ENCODE measurements at regions not wholly inside any gene's neighbourhood (a gene's known extent, or its start where the extent isn't known, plus 50 kb on each side); places are given as distances from the start of the nearest gene placed in this dataset.

DNA sequence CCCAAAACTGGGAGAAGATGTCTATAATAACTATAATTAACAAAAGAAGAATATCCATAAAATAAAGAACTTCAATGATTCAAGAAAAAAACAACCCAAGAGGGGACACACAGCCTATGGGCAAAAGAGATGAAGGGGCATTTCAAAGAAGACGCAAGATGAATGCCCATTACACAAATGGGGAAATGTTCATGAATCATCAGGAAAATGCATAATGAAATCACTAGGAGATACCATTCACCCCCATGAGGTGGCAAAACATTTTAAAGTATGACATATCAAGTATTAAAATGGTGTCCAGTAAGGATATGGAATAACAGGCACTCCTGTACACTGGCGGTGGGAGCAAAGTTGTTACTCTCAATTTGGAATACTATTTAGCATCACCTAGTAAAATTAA, 183.3 kb downstream of the TXNL1 start:
- H3K36me3 ChIP-seq (ENCODE audit: control insufficient read depth, insufficient read depth, low read length), result no peaks in the 10 kb centered on the region
- ChIA-PET POLR2A (ENCODE audit: unreplicated experiment) (no interaction called here), CTCF (no interaction called here)
- H3K18ac ChIP-seq (ENCODE audit: low read depth, low read length), result no peak overlapping the region
- H3K56ac ChIP-seq (ENCODE audit: extremely low read depth, insufficient read depth, low read length), result no peak overlapping the region
- no peak overlapping the region for H3K4me2 ChIP-seq (ENCODE audit: low read depth, low read length)
- no peak overlapping the region for H2BK20ac ChIP-seq (ENCODE audit: low read depth, low read length)
- no peaks in the 10 kb centered on the region for H3K4me1 ChIP-seq (ENCODE audit: control insufficient read depth, insufficient read depth, low read length)
- no peak overlapping the region for H3K4ac ChIP-seq (ENCODE audit: low read depth, low read length)
- no peak overlapping the region for H4K91ac ChIP-seq (ENCODE audit: insufficient read depth, low read depth, low read length)
- H2AK9ac ChIP-seq (replicated peaks; ENCODE audit: low read depth, low read length, poor library complexity), result no peak overlapping the region
- intact Hi-C loops (cut with micrococcal nuclease) (no loop called here), in situ Hi-C loops (cut with MboI; ENCODE audit: low sequenced_read_pairs) (no loop called here), dilution Hi-C loops (cut with HindIII; ENCODE audit: low sequenced_read_pairs, unreplicated experiment) (no loop called here)
- H2BK15ac ChIP-seq (ENCODE audit: low read depth, low read length), result no peak overlapping the region
- H2AK5ac ChIP-seq (ENCODE audit: low read depth, low read length), result no peak overlapping the region
- H2BK120ac ChIP-seq (ENCODE audit: low read depth, low read length), result no peak overlapping the region
- WGBS, 2 experiments (ENCODE audit: extremely low coverage in 2 of 2, insufficient read length in 1 of 2), result no CpG with 5 or more reads among the region's 2 CpGs
- H3K79me1 ChIP-seq (ENCODE audit: low read depth in 1 of 2, low read length in 2 of 2), result no peaks in the 10 kb centered on the region
- BruUV-seq (replicated peaks), result no TSS peak
- H2AFZ ChIP-seq (replicated peaks; ENCODE audit: low read length, poor library complexity), result no peak overlapping the region
- H2BK5ac ChIP-seq (ENCODE audit: low read depth, low read length, poor library complexity, severe bottlenecking), result no peak overlapping the region
- H3K9me3 ChIP-seq (ENCODE audit: control insufficient read depth, insufficient read depth, low read length), result no peaks in the 10 kb centered on the region
- H3K27ac ChIP-seq (ENCODE audit: insufficient read depth, low read length), result no peak overlapping the region
- H4K5ac ChIP-seq (ENCODE audit: low read depth, low read length), result no peak overlapping the region
- no peaks in the 10 kb centered on the region for H3K9me1 ChIP-seq (ENCODE audit: insufficient read depth, low read length)
- no peak for ATAC-seq (ENCODE audit: low read depth)
- no peak for DNase-seq
- TF ChIP-seq CEBPB (IDR thresholded peaks at IDR 0.05; ENCODE audit: low read depth, low read length), result no peak
- no peak for TF ChIP-seq CHD1 (IDR thresholded peaks at IDR 0.05; ENCODE audit: low read depth, low read length)
- no peak for TF ChIP-seq RCOR1 (IDR thresholded peaks at IDR 0.05; ENCODE audit: insufficient replicate concordance, low read length)
- TF ChIP-seq NFE2L2 (IDR thresholded peaks at IDR 0.05; ENCODE audit: low read depth, low read length), result no peak
- TF ChIP-seq, protein P1, sequence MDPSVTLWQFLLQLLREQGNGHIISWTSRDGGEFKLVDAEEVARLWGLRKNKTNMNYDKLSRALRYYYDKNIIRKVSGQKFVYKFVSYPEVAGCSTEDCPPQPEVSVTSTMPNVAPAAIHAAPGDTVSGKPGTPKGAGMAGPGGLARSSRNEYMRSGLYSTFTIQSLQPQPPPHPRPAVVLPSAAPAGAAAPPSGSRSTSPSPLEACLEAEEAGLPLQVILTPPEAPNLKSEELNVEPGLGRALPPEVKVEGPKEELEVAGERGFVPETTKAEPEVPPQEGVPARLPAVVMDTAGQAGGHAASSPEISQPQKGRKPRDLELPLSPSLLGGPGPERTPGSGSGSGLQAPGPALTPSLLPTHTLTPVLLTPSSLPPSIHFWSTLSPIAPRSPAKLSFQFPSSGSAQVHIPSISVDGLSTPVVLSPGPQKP (IDR thresholded peaks at IDR 0.05; ENCODE audit: borderline replicate concordance, low read depth, low read length), result no peak
- TF ChIP-seq, protein P2, sequence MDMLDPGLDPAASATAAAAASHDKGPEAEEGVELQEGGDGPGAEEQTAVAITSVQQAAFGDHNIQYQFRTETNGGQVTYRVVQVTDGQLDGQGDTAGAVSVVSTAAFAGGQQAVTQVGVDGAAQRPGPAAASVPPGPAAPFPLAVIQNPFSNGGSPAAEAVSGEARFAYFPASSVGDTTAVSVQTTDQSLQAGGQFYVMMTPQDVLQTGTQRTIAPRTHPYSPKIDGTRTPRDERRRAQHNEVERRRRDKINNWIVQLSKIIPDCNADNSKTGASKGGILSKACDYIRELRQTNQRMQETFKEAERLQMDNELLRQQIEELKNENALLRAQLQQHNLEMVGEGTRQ (IDR thresholded peaks at IDR 0.05; ENCODE audit: low read depth, low read length), result no peak
- no peaks in the 10 kb centered on the region for H4K20me1 ChIP-seq (ENCODE audit: insufficient read depth, low read length)
- H3K23ac ChIP-seq (ENCODE audit: low read depth, low read length), result no peak overlapping the region
- peaks cover 4% of the 10 kb centered on the region; the same call in 1 of the 2 replicates for H3K27me3 ChIP-seq (ENCODE audit: control insufficient read depth, insufficient read depth, low read length)
- no peak overlapping the region for H3K4me3 ChIP-seq (ENCODE audit: insufficient read depth, low read depth, low read length)
- no peak overlapping the region for H3K14ac ChIP-seq (replicated peaks; ENCODE audit: low read depth, low read length)
- no peak overlapping the region for H4K8ac ChIP-seq (ENCODE audit: low read depth in 2 of 2, low read length in 2 of 2)
- no peak overlapping the region for H3K9ac ChIP-seq (ENCODE audit: low read depth, low read length)

Measured in IMR-90 (cell line).